GM18519 (cell line): ENCODE measurements at regions not wholly inside any gene's neighbourhood (a gene's known extent, or its start where the extent isn't known, plus 50 kb on each side); places are given as distances from the start of the nearest gene placed in this dataset.

Experiments used
- ATAC-seq: cut with Tn5 transposase; IDR thresholded peaks from one replicate; pipeline ENCODE4 v1.9.1; 2021; ENCODE audit warnings: mild to moderate bottlenecking, moderate library complexity; ENCODE audit not compliant: unreplicated experiment, low FRiP score

DNA sequence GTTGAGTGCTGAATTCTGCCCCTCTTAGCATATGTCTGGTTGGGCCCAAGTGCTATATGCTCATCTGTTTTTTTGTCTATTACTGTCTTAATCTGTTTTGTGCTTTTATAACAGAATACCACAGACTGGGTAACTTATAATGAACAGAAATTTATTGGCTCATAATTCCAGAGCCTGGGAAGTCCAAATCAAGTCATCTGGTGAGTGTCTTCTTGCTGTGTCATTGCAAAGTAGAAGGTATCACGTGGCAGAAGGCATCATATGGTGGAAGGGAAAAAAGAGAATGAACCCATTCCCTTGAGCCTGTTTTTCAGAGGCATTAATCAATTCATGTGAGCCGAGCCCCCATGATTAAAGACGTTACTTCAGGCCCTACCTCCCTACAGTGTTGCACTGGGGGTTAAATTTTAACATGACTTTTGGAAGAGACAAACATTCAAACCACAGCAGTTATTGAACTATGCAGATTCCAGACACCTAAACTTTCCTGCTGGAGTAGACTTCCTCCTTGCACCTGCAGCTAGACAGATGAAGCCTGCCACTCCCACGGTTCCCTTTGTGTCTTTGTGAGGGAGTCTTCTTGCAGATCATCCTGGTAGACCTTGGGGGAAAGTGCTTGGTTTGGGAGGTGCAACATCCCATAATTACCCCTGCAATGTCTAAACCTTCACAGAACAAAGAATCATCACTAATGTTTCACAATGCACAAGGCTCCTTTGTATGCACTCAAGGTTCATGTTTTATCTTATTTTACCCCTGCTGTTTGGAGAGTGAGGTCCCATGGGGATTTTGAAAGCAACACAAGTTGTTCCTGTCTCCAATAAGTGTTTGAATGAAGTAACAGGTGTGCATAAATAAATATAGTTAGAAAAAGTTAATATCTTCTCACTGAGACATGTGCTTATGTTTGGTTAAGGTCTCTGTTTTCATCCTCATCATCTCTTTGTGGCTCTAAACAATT lies 64.7 kb upstream of the XCR1 start:
- ATAC-seq: no peak

DNA sequence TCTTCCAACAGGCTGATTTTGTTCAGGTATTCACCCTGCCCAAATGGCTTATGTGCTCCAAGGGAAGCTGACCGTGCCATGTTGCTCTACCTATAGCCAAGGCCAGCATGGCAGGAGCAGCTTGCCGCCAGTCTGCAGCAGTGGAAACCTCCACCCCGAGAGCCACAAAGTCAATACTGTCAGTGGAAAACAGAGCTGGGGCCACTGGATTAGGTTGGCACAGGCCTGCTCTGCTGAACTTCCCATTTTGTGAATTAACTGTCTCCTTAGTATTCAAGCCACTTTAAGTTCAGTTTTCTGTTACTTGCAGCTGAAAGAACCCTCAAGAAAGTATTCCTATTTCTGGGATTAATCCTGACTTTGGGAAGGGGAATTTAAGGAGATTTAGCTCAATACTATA lies 63.8 kb upstream of the XCR1 start:
- no peak for ATAC-seq

DNA sequence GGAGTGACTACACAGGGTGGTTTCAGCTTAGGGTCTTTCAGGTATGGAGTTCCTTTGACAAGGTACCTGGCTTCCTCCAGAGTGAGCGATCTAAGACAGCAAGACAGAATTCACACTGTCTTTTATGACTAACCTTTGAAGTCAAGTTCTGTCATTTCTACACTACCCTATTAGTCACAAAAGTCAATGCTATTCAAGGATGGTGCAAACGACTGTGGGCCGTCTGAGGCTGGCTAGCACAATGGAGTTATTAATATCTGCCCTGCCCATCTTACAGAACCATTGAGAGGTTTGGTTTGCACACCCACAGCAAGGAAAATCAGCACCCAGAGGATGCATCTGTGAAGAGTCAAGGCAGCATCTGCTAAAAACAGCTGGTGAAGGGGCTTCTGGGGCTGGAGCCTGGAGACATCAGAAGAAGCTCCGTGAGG lies 62.9 kb upstream of the XCR1 start:
- ATAC-seq: peak; percentile 40

DNA sequence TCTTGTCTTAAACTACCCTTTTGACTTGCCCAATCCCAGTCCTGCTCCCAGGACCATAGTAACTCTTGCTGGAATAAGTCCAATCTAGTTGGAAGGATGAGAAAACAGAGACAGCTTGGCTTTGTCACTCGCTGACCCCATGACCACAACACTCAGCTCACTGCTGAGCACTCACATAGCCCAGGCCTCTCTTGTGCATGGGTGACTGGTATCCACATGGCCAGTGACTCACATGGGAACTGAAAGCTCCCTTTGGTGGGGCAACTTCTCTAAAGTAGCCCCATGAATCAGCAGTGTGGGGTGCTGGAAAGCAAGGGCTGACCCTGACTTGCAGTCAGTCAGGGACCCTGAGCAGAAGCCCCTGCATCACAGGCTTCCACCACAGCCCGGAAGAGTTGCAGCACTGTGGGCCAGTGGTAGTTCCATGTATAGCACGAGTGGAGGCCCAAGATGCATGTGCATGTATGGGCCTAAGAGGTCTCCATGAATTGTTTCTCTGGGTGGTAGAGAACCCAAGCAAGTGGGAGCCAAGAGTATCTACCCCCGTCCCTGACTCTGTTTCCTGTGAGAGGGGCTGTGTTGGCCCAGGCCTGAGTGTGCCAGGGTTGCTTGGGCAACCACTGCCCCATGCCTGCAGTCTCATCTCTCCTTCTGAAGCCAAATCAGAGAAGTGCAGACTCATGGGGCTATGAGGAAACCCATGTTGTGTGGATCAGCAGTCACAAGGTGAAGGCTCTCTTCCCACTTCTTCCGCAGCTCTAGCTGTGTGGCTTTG lies 62.1 kb upstream of the XCR1 start:
- peak; percentile 49 for ATAC-seq

DNA sequence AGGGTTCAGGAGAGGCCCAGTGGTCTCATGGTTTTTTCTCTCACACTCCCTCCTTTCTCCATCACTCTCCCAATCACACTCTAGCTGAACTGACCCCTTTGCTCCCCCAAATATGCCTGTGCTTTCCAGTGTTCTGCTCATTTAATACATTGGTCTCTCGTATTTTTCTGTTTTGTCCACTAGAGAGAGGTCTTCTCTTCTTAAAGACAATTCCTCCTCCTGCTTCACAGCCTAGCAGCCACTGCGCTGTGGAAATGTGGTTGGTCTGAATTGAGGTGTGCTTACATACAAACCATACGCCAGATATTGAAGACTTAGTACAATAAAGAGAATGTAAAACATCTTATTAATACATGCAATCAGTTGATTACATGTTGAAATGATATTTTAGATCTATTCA lies 60.6 kb upstream of the XCR1 start:
- ATAC-seq: no peak

DNA sequence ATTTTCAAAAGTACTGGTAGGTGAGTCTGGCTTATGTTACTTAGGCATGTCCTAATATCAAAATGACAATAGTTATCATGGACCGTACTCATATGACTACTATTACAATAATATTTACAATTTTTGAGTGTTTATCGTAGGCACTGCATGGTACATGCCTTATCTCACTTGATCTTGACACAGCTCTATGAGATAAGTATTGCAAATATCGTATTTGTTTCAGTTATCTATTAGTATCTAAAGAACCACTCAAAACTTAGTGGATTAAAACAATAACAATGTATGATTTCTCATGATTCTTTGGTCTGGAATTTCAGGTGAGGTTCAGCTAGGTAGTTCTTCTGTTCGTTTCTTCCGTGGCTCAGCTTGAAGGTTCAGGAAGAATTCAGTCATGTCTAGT lies 59.7 kb upstream of the XCR1 start:
- no peak for ATAC-seq

DNA sequence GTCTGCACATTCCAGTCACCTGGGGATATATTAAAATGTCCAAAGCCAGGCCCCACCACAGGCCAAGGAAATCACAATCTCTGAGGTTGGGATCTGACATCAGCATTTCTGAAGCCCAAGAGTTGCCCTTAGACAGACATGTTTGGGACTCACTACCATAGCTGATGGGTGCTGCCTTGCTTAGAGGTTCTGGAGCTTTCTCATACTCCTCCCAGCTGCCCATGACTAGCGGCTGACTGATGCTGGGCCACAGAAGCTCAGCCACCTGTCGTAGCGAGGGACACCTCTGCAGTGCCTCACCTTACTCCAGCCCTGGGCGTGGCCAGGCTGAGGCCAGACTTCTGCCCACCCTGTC lies 58.8 kb upstream of the XCR1 start:
- no peak for ATAC-seq

DNA sequence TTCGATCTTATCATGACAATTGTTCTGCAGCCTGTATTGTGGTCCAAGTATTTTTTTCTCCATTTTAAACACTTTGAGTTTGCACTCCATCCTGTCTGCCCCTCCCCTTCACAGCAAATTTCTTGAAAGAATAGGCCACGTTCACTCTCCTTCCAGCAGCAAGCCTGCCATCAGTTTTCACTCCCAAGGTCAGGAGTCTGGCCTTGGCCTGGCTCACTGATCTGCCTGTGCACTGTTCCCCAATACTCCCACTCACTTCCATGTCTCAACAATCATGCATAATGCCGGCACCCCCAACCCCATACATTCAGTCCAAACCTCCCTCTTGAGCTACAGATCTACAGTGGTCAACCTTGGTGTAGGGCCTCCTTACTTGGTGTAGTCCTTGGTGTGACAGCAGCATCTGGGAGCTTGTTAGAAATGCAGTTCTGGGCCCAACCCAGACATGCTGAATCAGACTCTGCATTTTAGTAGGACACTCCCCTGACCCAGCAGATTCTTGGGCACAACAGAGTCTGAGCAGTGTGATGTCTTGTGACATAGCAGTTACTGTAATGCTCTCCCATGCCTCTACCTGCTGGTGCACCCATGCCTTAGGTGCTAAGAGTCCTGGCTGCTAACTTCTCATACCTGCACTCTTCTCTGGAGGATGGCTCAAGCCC lies 58.3 kb upstream of the XCR1 start:
- ATAC-seq: no peak

DNA sequence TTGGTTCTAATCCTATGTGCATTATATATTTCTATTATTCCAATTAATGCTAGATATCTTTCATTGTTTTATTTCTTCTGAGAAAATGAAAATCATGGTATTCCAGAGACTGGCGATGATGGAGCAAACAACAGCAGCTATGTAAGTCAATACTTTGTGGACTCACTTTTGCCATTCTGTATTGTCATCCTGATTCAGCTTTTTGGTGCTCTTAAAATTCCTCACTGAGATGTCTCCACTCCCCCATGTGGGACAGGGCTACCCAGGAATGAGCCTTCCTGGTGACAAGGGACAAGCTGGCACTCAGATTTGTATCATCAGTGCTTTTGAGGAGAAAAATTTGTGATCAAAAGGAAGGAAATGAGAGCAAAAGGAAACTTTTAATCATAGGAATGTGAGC lies 56.7 kb upstream of the XCR1 start:
- no peak for ATAC-seq

DNA sequence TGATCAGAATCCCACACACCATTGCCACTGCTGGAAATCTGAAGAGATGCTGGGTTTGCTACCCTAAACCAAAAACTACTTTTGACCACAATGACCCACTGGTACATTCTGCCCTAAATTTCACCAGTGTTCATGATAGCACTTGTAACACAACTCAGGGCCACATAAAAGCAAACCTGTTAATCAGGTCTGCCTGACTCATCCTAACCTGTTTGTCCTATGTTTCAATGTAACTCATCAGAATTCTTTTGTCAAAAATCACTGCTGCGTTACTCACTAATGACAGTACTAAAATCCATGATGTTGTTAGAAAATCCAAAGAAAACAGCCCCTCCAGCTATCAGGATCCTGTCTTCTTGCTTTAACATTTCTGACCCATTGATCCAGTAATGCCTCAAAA lies 55.6 kb upstream of the XCR1 start:
- ATAC-seq: no peak

DNA sequence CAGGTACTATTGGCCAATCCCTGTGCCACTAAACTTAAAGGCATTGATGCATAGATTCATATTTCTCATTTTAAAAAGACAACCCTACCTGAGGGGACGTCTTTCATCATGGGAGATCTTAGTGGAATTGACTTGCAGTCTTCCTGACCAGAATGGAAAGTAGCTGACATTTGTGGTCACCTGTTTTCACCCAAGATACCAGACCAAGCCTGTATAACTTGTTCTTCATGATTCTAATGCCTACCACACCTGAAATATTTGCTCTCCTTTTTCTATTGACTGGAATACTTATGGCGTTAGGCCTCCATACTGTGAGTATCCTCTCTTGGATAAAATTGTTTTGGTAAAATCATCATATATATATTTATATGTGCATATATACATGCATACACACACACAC lies 54.7 kb upstream of the XCR1 start:
- no peak for ATAC-seq

DNA sequence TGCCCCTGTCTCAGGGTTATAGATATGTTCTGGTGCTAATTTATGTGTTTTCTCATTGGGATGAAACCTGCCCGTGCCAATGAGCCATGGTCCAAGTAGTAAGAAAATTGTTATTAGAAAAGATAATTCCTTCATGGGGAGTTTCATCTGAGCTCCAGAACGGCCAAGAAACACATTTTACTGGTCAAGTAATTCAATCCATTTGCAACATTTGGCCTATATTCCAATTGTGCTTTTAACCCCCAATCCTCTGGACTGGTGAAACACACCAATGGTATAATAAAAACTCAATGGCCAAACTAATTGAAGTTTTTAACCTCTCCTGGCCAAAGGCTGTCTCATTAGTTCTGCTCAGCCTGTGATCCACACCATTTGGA lies 53.7 kb upstream of the XCR1 start:
- ATAC-seq: no peak

DNA sequence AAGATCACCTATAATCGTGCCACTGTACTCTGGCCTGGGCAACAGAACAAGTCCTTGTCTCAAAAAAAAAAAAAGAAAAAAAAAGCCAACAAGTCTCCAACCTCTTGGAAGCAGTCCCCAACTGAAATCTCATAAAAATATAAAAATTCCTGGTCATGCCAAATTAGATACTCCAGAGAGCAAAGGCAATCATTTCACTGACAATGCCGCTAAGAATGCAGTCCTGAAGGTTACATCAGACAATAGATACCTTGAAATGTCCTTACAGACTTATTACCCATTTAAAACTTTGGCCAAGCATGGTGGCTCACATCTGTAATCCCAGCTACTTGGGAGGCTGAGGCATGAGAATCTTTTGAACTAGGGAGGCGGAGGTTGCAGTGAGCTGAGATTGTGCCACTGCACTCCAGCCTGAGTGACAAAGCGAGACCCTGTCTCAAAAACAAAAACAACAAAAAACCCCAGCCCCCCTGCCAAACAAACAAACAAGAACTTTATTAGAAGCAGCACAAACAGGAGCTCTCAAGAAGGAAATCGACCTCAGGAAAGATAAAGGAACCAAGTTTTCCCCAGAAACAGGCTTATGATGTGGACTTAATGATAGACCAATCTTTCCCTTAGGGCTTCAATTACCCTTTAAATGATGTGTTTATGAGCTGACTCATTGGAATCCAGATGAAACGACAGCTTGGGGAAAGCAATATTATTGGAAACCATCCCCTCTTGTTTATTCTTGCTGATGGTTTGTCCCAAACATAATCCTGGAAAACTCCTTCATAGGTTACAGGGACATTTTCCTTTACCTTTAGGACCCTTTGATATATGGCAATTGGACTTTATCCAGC lies 53.1 kb upstream of the XCR1 start:
- ATAC-seq: no peak

DNA sequence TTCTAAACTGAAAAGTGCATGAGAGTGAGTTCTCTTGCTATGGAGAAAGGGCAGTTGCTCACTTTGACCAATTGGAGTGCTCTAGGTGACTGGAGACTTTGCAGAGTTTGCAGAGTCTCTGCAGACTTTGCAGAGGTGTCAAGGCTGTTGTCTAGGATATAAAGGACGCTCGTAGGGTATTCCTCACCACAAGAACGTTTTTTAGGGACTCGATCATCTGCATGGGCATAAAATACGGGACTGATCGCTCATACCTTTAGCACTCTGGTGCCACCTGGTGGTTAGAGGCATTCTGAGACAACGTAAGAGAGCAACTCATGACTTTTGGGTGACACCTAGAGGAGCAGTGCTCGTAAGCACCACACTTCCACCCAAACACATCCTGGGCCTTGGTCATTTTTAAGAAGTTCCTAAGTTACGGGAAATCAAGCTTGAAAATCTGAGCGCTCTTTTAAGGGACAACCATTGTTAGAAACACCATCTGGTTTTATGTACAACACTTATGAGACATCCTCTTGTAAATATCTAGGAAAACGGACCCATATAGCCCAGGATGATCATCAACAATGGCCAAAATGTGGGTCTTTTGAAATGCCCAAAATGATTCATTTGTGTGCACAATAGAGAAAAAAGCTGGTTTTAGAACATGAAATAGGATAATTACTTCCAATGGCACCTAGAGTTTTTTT lies 51.6 kb upstream of the XCR1 start:
- ATAC-seq: peak; percentile 46
